ENCODE measurements at regions not wholly inside any gene's neighbourhood (a gene's known extent, or its start where the extent isn't known, plus 50 kb on each side); places are given as distances from the start of the nearest gene placed in this dataset.

DNA sequence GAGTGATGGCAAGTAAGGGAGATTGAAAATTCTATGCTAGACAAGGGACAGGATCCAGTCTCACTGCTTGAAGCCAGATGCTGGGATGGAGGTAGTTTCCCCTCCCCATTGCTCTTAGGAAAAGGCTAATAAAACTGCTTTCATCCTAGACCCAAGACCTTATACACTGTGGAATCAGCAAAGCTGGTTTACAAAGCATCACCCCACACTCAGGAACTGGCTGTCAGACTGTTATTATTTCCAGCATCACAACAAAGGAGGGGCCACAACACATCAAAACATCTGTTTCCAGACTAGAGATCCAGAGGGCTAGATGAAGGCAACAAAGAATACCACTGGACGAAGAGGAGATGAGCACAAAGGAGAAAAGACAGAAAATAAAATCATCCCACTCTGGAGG, 364.6 kb upstream of the PTGER4 start:
- TF ChIP-seq ELF4 (IDR thresholded peaks at IDR 0.05) (no peak), LEF1 (IDR thresholded peaks at IDR 0.05; ENCODE audit: borderline replicate concordance) (no peak), CTBP1 (IDR thresholded peaks at IDR 0.05; ENCODE audit: borderline replicate concordance) (no peak)
- CTCF ChIA-PET = no interaction called here
- no peak for DNase-seq (ENCODE audit: extremely low spot score)
- POLR2A ChIA-PET = no interaction called here

DNA sequence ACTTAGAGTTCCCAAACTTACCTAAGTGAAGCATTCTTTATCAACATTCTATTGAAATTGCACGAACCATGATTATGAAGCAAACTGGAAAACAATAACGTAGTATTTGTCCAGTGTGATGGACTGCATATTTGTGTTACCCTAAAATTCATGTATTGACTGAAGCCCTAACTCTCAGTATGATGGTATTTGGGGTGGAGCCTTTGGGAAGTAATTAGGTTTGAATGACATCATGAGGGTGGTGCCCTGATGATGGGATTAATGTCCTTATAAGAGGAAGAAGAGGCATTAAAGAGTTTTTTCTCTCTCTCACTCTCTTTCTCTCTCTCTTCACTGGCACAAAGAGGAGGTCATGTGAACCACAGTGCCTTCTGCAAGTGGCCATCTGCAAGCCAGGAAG, 365.4 kb upstream of the PTGER4 start:
- ChIA-PET POLR2A (no interaction called here), CTCF (no interaction called here)
- no peak for TF ChIP-seq L3MBTL2 (conservative IDR thresholded peaks at IDR 0.05)
- TF ChIP-seq LEF1 (IDR thresholded peaks at IDR 0.05; ENCODE audit: borderline replicate concordance) = no peak
- no peak for TF ChIP-seq SUZ12 (IDR thresholded peaks at IDR 0.05)
- TF ChIP-seq, protein P1, sequence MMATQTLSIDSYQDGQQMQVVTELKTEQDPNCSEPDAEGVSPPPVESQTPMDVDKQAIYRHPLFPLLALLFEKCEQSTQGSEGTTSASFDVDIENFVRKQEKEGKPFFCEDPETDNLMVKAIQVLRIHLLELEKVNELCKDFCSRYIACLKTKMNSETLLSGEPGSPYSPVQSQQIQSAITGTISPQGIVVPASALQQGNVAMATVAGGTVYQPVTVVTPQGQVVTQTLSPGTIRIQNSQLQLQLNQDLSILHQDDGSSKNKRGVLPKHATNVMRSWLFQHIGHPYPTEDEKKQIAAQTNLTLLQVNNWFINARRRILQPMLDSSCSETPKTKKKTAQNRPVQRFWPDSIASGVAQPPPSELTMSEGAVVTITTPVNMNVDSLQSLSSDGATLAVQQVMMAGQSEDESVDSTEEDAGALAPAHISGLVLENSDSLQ (IDR thresholded peaks at IDR 0.05) = no peak
- no peak for TF ChIP-seq CTBP1 (IDR thresholded peaks at IDR 0.05; ENCODE audit: borderline replicate concordance)
- TF ChIP-seq SP1 (IDR thresholded peaks at IDR 0.05) = no peak
- no peak for TF ChIP-seq HDGF (IDR thresholded peaks at IDR 0.05; ENCODE audit: borderline replicate concordance)
- no peak for TF ChIP-seq ELF4 (IDR thresholded peaks at IDR 0.05)
- TF ChIP-seq FOXA1 (IDR thresholded peaks at IDR 0.05) = no peak
- no peak for TF ChIP-seq BHLHE40 (IDR thresholded peaks at IDR 0.05; ENCODE audit: borderline replicate concordance)
- TF ChIP-seq FOXM1 (IDR thresholded peaks at IDR 0.05; ENCODE audit: borderline replicate concordance) = no peak
- no peak for TF ChIP-seq NFRKB (IDR thresholded peaks at IDR 0.05)
- no peak for TF ChIP-seq ZNF384 (IDR thresholded peaks at IDR 0.05)
- no peak for TF ChIP-seq FOXK2 (IDR thresholded peaks at IDR 0.05)
- TF ChIP-seq ARNT (IDR thresholded peaks at IDR 0.05) = no peak
- TF ChIP-seq TARDBP (IDR thresholded peaks at IDR 0.05) = no peak
- no peak for DNase-seq (ENCODE audit: extremely low spot score)

DNA sequence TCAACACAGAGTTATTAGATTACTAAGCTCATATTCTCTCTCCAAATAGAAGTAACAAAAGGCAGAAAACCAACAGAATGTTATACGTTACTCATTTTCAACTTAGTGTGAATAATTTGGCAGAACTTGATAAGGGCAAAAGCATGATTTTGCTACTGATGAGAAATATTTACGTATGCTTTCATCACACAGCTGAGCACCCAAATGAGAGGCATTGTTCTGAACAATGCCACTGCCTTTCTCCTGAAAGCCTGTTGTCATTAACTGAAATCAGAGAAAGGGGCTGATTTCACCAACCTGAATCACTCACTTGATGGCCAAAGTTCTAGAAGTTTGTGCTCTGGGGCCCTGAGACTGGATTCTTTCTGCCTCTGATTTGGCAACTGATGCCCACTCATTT, 367.5 kb upstream of the PTGER4 start:
- POLR2A ChIA-PET = no interaction called here
- DNase-seq (ENCODE audit: extremely low spot score) = no peak
- no peak for TF ChIP-seq NFRKB (IDR thresholded peaks at IDR 0.05)
- TF ChIP-seq FOXK2 (IDR thresholded peaks at IDR 0.05) = no peak
- TF ChIP-seq SUZ12 (IDR thresholded peaks at IDR 0.05) = no peak
- TF ChIP-seq L3MBTL2 (conservative IDR thresholded peaks at IDR 0.05) = no peak
- TF ChIP-seq CTBP1 (IDR thresholded peaks at IDR 0.05; ENCODE audit: borderline replicate concordance) = no peak
- TF ChIP-seq SP1 (IDR thresholded peaks at IDR 0.05) = no peak
- TF ChIP-seq HDGF (IDR thresholded peaks at IDR 0.05; ENCODE audit: borderline replicate concordance) = no peak
- no peak for TF ChIP-seq TARDBP (IDR thresholded peaks at IDR 0.05)
- no peak for TF ChIP-seq LEF1 (IDR thresholded peaks at IDR 0.05; ENCODE audit: borderline replicate concordance)
- no peak for TF ChIP-seq FOXA1 (IDR thresholded peaks at IDR 0.05)
- CTCF ChIA-PET = no interaction called here

DNA sequence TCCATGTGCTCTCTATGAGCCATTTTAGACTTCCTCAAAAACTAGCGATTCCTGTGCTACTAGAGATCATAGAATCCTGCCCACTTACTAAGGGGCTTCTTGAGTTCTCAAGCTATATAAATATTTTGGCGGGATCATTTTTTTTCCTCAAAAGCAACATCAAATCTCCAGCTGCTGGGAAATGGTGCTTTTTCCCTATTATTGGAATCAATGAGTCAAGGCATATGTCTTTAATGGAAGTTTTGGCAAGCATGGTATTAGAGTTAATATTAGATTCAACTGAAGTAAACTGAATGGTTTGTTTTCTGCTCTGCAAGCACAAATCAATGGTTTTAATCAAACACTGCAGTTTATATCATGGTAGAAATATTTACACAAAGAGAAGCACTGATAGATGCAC, 369.9 kb upstream of the PTGER4 start:
- no peak for DNase-seq (ENCODE audit: extremely low spot score)
- ChIA-PET CTCF (no interaction called here), POLR2A (no interaction called here)
- no peak for TF ChIP-seq L3MBTL2 (conservative IDR thresholded peaks at IDR 0.05)
- TF ChIP-seq ELF4 (IDR thresholded peaks at IDR 0.05) = no peak
- TF ChIP-seq ARNT (IDR thresholded peaks at IDR 0.05) = no peak
- no peak for TF ChIP-seq ZNF384 (IDR thresholded peaks at IDR 0.05)
- TF ChIP-seq, protein P1 (IDR thresholded peaks at IDR 0.05) = no peak
- TF ChIP-seq SUZ12 (IDR thresholded peaks at IDR 0.05) = no peak
- TF ChIP-seq LEF1 (IDR thresholded peaks at IDR 0.05; ENCODE audit: borderline replicate concordance) = no peak
- no peak for TF ChIP-seq SP1 (IDR thresholded peaks at IDR 0.05)
- TF ChIP-seq FOXA1 (IDR thresholded peaks at IDR 0.05) = no peak
- TF ChIP-seq CTBP1 (IDR thresholded peaks at IDR 0.05; ENCODE audit: borderline replicate concordance) = no peak
- TF ChIP-seq BHLHE40 (IDR thresholded peaks at IDR 0.05; ENCODE audit: borderline replicate concordance) = no peak
- TF ChIP-seq HDGF (IDR thresholded peaks at IDR 0.05; ENCODE audit: borderline replicate concordance) = no peak
- no peak for TF ChIP-seq FOXK2 (IDR thresholded peaks at IDR 0.05)
- no peak for TF ChIP-seq FOXM1 (IDR thresholded peaks at IDR 0.05; ENCODE audit: borderline replicate concordance)
- TF ChIP-seq NFRKB (IDR thresholded peaks at IDR 0.05) = no peak
- no peak for TF ChIP-seq TARDBP (IDR thresholded peaks at IDR 0.05)

DNA sequence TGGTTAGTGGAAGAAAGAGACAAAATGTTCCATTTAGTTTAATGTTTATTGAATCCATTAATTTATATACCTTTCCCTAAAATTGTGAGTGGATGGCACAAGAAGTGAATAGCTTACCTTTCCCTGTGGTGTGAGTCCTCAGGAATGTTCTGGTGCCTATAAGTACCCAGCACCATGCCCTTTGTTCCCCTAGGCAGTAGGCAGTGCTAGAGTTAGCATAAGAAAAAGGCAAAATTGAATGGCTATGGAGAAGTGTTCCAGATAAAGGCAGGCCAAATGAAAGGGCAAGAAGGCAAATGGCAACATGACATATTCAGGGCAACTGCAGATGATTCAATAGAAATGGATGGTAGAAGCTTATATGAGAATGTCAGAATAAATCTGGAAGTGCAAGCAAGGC, 370.8 kb upstream of the PTGER4 start:
- ChIA-PET POLR2A (no interaction called here), CTCF (no interaction called here)
- no peak for DNase-seq (ENCODE audit: extremely low spot score)
- TF ChIP-seq ELF4 (IDR thresholded peaks at IDR 0.05) (no peak), SP1 (IDR thresholded peaks at IDR 0.05) (no peak), HDGF (IDR thresholded peaks at IDR 0.05; ENCODE audit: borderline replicate concordance) (no peak), FOXK2 (IDR thresholded peaks at IDR 0.05) (no peak), SUZ12 (IDR thresholded peaks at IDR 0.05) (no peak), FOXM1 (IDR thresholded peaks at IDR 0.05; ENCODE audit: borderline replicate concordance) (no peak), ARNT (IDR thresholded peaks at IDR 0.05) (no peak), CTBP1 (IDR thresholded peaks at IDR 0.05; ENCODE audit: borderline replicate concordance) (no peak)

DNA sequence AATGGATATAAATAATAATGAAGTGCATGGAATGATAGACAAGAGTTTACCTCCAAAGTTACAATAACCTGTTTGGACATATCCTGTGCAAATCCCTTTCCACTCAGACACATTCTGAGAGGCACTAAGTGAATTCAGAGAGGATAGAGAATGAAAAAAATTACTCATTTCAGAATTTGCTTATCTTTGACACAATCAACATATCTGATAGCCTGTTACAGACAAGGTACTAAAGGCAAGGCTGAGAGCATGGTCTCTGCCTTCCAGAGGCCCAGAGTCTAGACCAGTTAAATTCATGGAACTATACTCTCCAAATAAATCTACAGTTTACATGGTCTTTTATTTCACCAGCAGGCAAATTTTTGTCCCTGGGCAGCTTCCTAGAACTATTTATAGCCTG, 371.8 kb upstream of the PTGER4 start:
- POLR2A ChIA-PET = no interaction called here

More for the DNA sequence above, 371.8 kb upstream of the PTGER4 start:
- no peak for DNase-seq (ENCODE audit: extremely low spot score)
- no peak for TF ChIP-seq LEF1 (IDR thresholded peaks at IDR 0.05; ENCODE audit: borderline replicate concordance)
- no peak for TF ChIP-seq ZNF384 (IDR thresholded peaks at IDR 0.05)
- TF ChIP-seq ELF4 (IDR thresholded peaks at IDR 0.05) = no peak
- no peak for TF ChIP-seq BHLHE40 (IDR thresholded peaks at IDR 0.05; ENCODE audit: borderline replicate concordance)
- TF ChIP-seq FOXA1 (IDR thresholded peaks at IDR 0.05) = no peak
- no peak for TF ChIP-seq TARDBP (IDR thresholded peaks at IDR 0.05)
- no peak for TF ChIP-seq SP1 (IDR thresholded peaks at IDR 0.05)
- no peak for TF ChIP-seq FOXM1 (IDR thresholded peaks at IDR 0.05; ENCODE audit: borderline replicate concordance)
- no peak for TF ChIP-seq NFRKB (IDR thresholded peaks at IDR 0.05)
- no peak for TF ChIP-seq CTBP1 (IDR thresholded peaks at IDR 0.05; ENCODE audit: borderline replicate concordance)
- TF ChIP-seq SUZ12 (IDR thresholded peaks at IDR 0.05) = no peak
- no peak for TF ChIP-seq FOXK2 (IDR thresholded peaks at IDR 0.05)
- no peak for TF ChIP-seq ARNT (IDR thresholded peaks at IDR 0.05)
- TF ChIP-seq HDGF (IDR thresholded peaks at IDR 0.05; ENCODE audit: borderline replicate concordance) = no peak
- TF ChIP-seq L3MBTL2 (conservative IDR thresholded peaks at IDR 0.05) = no peak
- TF ChIP-seq, protein P1 (IDR thresholded peaks at IDR 0.05) = no peak
- CTCF ChIA-PET = no interaction called here
